ENCODE measurements at regions not wholly inside any gene's neighbourhood (a gene's known extent, or its start where the extent isn't known, plus 50 kb on each side); places are given as distances from the start of the nearest gene placed in this dataset.

DNA sequence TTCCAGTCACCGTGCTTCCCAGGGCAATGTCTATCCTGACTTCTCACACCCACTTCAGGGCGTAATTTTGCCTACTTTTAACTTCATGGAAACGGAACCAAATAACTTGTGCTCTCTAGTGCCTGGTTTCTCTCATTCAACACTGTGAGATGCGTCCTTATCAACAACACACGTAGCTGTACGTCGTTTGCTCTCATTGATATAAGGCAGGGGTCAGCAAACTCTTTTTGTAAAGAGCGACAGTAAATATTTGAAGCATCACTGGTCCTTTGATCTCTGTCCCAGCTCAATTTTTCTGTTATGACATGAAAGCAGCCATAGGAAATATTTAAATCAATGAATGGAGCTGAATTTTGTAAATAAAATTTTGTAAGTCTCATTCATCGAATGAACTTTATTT is 239.3 kb upstream of the KCNG1 start:
- TF ChIP-seq, protein P1, sequence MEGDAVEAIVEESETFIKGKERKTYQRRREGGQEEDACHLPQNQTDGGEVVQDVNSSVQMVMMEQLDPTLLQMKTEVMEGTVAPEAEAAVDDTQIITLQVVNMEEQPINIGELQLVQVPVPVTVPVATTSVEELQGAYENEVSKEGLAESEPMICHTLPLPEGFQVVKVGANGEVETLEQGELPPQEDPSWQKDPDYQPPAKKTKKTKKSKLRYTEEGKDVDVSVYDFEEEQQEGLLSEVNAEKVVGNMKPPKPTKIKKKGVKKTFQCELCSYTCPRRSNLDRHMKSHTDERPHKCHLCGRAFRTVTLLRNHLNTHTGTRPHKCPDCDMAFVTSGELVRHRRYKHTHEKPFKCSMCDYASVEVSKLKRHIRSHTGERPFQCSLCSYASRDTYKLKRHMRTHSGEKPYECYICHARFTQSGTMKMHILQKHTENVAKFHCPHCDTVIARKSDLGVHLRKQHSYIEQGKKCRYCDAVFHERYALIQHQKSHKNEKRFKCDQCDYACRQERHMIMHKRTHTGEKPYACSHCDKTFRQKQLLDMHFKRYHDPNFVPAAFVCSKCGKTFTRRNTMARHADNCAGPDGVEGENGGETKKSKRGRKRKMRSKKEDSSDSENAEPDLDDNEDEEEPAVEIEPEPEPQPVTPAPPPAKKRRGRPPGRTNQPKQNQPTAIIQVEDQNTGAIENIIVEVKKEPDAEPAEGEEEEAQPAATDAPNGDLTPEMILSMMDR (IDR thresholded peaks at IDR 0.05; ENCODE audit: control insufficient read depth, insufficient read depth, low read depth, low read length, missing control alignments): no peak
- no peak for DNase-seq (ENCODE audit: low read depth)
- no peak overlapping the region for H3K4me3 ChIP-seq (ENCODE audit: control insufficient read depth, low read depth, low read length)

DNA sequence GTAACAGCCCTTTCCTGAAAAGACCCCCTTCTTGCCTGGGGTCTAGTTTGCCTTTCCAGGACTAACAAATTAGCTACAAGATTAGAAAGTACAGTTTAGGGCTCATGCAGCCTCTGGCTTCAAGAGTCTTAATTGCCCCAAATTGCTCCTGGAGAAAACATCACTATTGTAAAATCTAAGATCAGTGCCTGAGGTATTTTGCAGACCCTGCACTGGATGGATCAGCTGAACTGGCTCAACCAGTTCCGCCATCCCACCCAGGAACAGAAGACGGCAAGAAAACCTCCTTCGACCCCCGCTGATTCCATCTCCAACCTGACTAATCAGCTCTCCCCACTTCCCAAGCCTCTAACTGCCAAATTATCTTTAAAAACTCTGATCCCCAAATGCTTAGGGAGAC is 236.5 kb upstream of the KCNG1 start:
- TF ChIP-seq, protein P1 (IDR thresholded peaks at IDR 0.05; ENCODE audit: control insufficient read depth, insufficient read depth, low read depth, low read length, missing control alignments): no peak
- H3K4me3 ChIP-seq (ENCODE audit: control insufficient read depth, low read depth, low read length): no peak overlapping the region
- DNase-seq (ENCODE audit: low read depth): no peak

DNA sequence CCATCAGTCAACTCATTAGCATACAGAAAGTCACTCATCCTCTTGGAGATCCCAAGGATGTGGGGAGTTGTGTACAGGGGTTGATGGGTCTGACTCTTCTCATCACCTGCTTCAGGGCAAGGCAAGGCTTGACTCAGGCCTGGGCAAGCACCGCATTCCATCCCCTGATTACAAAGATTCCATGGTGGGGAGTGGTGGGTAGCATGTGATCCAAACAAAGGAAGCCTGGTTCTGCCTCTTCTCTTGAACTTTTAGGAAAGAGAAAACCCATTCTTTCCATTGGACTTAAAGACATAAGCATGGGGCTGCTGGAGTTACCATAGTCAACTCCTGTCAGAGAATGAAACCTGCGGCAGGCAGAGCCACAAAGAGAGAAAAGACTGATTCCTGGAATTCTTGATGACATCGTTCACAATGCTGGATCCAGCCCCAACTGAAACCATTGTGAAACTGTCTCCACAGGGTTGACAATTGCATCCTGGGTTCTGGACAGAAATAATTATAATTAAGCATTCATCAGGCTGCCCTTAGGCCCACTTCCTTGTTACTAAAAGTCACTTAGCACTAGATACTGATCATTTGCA is 235.8 kb upstream of the KCNG1 start:
- no peak for DNase-seq (ENCODE audit: low read depth)
- no peak overlapping the region for H3K4me3 ChIP-seq (ENCODE audit: control insufficient read depth, low read depth, low read length)
- TF ChIP-seq, protein P1 (IDR thresholded peaks at IDR 0.05; ENCODE audit: control insufficient read depth, insufficient read depth, low read depth, low read length, missing control alignments): no peak

DNA sequence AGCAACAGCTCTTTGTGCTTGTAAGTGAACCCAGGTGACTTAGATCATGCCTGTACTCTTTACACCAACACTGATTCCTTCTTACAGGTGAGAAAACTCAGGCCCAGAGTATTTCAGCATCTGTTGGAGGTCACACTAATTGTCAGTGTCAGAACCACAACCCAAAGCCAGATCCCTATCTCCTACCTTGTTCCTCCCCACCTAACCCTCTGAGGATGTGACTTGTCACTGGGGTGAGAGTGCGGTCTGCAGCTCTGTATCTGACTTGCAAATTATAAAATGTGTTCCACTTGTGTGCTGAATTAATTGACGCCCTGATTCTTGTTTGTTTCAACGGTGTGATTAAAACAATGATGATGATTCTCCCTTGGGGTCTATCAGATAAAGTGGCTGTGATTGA is 232.5 kb upstream of the KCNG1 start:
- no peak overlapping the region for H3K4me3 ChIP-seq (ENCODE audit: control insufficient read depth, low read depth, low read length)
- DNase-seq (ENCODE audit: low read depth): no peak
- TF ChIP-seq, protein P1 (IDR thresholded peaks at IDR 0.05; ENCODE audit: control insufficient read depth, insufficient read depth, low read depth, low read length, missing control alignments): no peak

DNA sequence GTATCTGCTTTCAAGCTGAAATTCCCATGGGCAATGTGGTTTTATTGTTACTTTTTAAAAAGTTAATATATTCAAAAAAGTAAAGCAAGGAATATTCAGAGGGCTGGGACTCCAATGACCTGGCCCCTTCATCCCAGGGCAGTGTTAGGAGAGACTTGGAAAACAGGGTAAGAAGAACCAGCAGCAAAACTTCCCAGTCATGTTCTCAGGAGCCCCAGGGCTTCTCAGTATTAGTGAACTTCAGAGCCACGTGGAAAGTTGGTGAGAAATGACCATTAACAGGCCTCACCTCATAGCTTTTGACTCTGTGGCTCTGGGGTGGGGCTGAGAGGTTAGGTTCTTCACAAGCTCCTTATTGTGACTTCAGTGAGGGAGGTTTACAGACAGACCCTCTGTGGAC is 230.4 kb upstream of the KCNG1 start:
- H3K4me3 ChIP-seq (ENCODE audit: control insufficient read depth, low read depth, low read length): no peak overlapping the region
- TF ChIP-seq, protein P1 (IDR thresholded peaks at IDR 0.05; ENCODE audit: control insufficient read depth, insufficient read depth, low read depth, low read length, missing control alignments): no peak
- no peak for DNase-seq (ENCODE audit: low read depth)

DNA sequence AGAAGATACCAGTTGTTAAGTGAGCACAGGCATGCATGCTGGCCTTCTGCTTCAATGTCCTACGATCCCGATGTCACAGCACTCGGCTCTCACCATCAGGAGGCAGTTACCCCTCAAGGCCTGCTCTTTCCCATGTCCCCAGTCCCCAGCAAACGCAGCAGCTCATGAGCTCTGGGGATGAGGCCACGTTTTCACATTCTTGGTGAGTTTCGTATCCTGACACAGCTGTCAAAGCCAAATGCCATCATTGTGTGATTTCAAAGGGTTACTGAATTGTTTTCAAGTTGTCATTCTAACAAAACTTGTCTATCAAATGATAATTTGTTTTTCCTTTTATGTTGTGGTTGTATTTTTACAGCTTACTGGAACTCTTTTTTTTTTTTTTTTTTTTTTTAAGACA is 226.9 kb upstream of the KCNG1 start:
- no peak for DNase-seq (ENCODE audit: low read depth)
- TF ChIP-seq, protein P1 (IDR thresholded peaks at IDR 0.05; ENCODE audit: control insufficient read depth, insufficient read depth, low read depth, low read length, missing control alignments): no peak
- no peak overlapping the region for H3K4me3 ChIP-seq (ENCODE audit: control insufficient read depth, low read depth, low read length)

DNA sequence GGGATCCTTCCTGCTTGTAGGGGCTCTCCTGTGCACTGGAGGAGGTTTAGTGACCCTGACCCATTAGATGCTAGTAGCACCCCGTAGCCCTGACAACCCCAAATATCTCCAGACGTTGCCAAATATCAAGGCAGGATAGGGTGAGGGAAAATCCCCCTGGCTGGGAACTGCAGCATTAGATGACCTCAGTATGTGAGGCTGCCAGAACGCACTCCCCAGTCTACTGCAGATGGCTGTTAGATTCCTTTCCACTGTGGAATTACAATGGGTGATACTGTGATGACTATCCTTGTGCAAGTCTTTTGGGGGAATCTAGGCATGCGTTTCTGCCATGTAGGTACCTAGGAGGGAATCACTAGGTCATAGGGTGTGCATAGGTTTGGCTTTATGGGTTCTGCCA is 226.3 kb upstream of the KCNG1 start:
- TF ChIP-seq, protein P1 (IDR thresholded peaks at IDR 0.05; ENCODE audit: control insufficient read depth, insufficient read depth, low read depth, low read length, missing control alignments): no peak
- DNase-seq (ENCODE audit: low read depth): no peak
- no peak overlapping the region for H3K4me3 ChIP-seq (ENCODE audit: control insufficient read depth, low read depth, low read length)

All from AG09309 (cell line).